Astrocyte (in vitro differentiated cells and primary cell): ENCODE measurements at regions not wholly inside any gene's neighbourhood (a gene's known extent, or its start where the extent isn't known, plus 50 kb on each side); places are given as distances from the start of the nearest gene placed in this dataset.

ENCODE experiments used
- DNase-seq: peaks from one replicate; pipeline ENCODE4 v3.0.0-alpha.2; 2010; ENCODE audit warnings: low read depth
- FAIRE-seq: peaks from 2 replicates; lab custom pipeline; 2011; peaks lifted over from hg19 to GRCh38; lab: Jason Lieb, UNC
- H2AFZ ChIP-seq: 2 replicates; pipeline ENCODE4 v1.6.0; 2012; ENCODE audit warnings: low read depth, low read length, inconsistent platforms
- H3K27ac ChIP-seq: 2 replicates; pipeline ENCODE4 v1.5.1; 2011; ENCODE audit warnings: low read depth, low read length, inconsistent platforms
- H3K27me3 ChIP-seq: 2 replicates; pipeline ENCODE4 v1.6.0; 2011; ENCODE audit warnings: low read length, inconsistent platforms; ENCODE audit not compliant: insufficient read depth
- H3K36me3 ChIP-seq: 2 replicates; pipeline ENCODE4 v1.5.1; 2011; ENCODE audit warnings: low read length, inconsistent platforms; ENCODE audit not compliant: insufficient read depth
- H3K4me1 ChIP-seq: 2 replicates; pipeline ENCODE4 v1.5.1; 2011; ENCODE audit warnings: low read length, inconsistent platforms; ENCODE audit not compliant: insufficient read depth
- H3K4me2 ChIP-seq: 2 replicates; pipeline ENCODE4 v1.6.0; 2012; ENCODE audit warnings: low read length, inconsistent platforms
- H3K4me3 ChIP-seq: 2 replicates; pipeline ENCODE4 v1.5.1; 2011; ENCODE audit warnings: low read depth, mild to moderate bottlenecking, low read length, inconsistent platforms; ENCODE audit not compliant: insufficient read depth
- H3K79me2 ChIP-seq: 2 replicates; pipeline ENCODE4 v1.6.0; 2012; ENCODE audit warnings: mild to moderate bottlenecking, low read length, inconsistent platforms; ENCODE audit not compliant: insufficient read depth
- H3K9ac ChIP-seq: 2 replicates; pipeline ENCODE4 v1.6.0; 2012; ENCODE audit warnings: mild to moderate bottlenecking, low read length, inconsistent platforms
- H3K9me3 ChIP-seq: 2 replicates; pipeline ENCODE4 v1.5.1; 2012; ENCODE audit warnings: low read depth, mild to moderate bottlenecking, low read length, inconsistent platforms; ENCODE audit not compliant: insufficient read depth
- H4K20me1 ChIP-seq: 2 replicates; pipeline ENCODE4 v1.6.0; 2012; ENCODE audit warnings: low read length, inconsistent platforms; ENCODE audit not compliant: insufficient read depth
- H3K27ac Mint-ChIP-seq: one replicate; pipeline ENCODE4 v1.8.0; 2021; ENCODE audit warnings: mild to moderate bottlenecking, mixed read lengths; ENCODE audit not compliant: unreplicated experiment
- H3K27me3 Mint-ChIP-seq: one replicate; pipeline ENCODE4 v1.8.0; 2021; ENCODE audit warnings: low read depth, mixed read lengths; ENCODE audit not compliant: unreplicated experiment
- H3K36me3 Mint-ChIP-seq: one replicate; pipeline ENCODE4 v1.8.0; 2021; ENCODE audit warnings: low read depth, mixed read lengths; ENCODE audit not compliant: unreplicated experiment
- H3K4me1 Mint-ChIP-seq: one replicate; pipeline ENCODE4 v1.8.0; 2021; ENCODE audit warnings: low read depth, mixed read lengths; ENCODE audit not compliant: unreplicated experiment
- H3K4me3 Mint-ChIP-seq: one replicate; pipeline ENCODE4 v1.8.0; 2021; ENCODE audit warnings: mild to moderate bottlenecking, moderate library complexity, mixed read lengths; ENCODE audit not compliant: unreplicated experiment
- H3K9me3 Mint-ChIP-seq: one replicate; pipeline ENCODE4 v1.8.0; 2021; ENCODE audit warnings: mild to moderate bottlenecking, mixed read lengths; ENCODE audit not compliant: unreplicated experiment
- CTCF ChIP-seq: IDR thresholded peaks from 2 replicates; pipeline ENCODE4 v1.5.1; 2011; ENCODE audit warnings: low read depth, mild to moderate bottlenecking, inconsistent platforms, low read length, moderate library complexity; ENCODE audit not compliant: insufficient read depth
- EZH2 ChIP-seq: IDR thresholded peaks from 2 replicates; pipeline ENCODE4 v1.6.1; 2012; ENCODE audit warnings: mild to moderate bottlenecking, low read length, inconsistent platforms; ENCODE audit not compliant: insufficient read depth

- H3K27ac Mint-ChIP-seq: no peak overlapping the region
- Histone ChIP-seq H3K9me3 (peaks cover 5% of the 10 kb centered on the region), H2AFZ (no peak overlapping the region), H3K36me3 (no peaks in the 10 kb centered on the region), H3K4me1 (no peaks in the 10 kb centered on the region), H3K79me2 (no peaks in the 10 kb centered on the region), H4K20me1 (no peaks in the 10 kb centered on the region), H3K4me3 (no peak overlapping the region), H3K27me3 (no peaks in the 10 kb centered on the region), H3K9ac (no peak overlapping the region), H3K27ac (no peak overlapping the region), H3K4me2 (no peak overlapping the region)
- TF ChIP-seq CTCF (no peak), EZH2 (no peak)
- no peak overlapping the region for H3K4me3 Mint-ChIP-seq
- H3K36me3 Mint-ChIP-seq: no peaks in the 10 kb centered on the region
- peaks cover 7% of the 10 kb centered on the region for H3K4me1 Mint-ChIP-seq
- no peaks in the 10 kb centered on the region for H3K9me3 Mint-ChIP-seq
- DNase-seq (no peak), FAIRE-seq (no peak)
- peaks cover 28% of the 10 kb centered on the region for H3K27me3 Mint-ChIP-seq
Observed at GRCh38 chr20:59385480-59385879, 85.1 kb downstream of the EDN3 start.

- H3K4me1 Mint-ChIP-seq: peaks cover 7% of the 10 kb centered on the region
- no peak for FAIRE-seq
- DNase-seq: no peak
- H3K27me3 ChIP-seq: no peaks in the 10 kb centered on the region
- no peak overlapping the region for H3K27ac Mint-ChIP-seq
- no peak overlapping the region for H2AFZ ChIP-seq
- no peaks in the 10 kb centered on the region for H3K36me3 Mint-ChIP-seq
- H3K27ac ChIP-seq: no peak overlapping the region
- peaks cover 4% of the 10 kb centered on the region for H3K9me3 Mint-ChIP-seq
- no peaks in the 10 kb centered on the region for H4K20me1 ChIP-seq
- peaks cover 36% of the 10 kb centered on the region for H3K27me3 Mint-ChIP-seq
- H3K4me3 Mint-ChIP-seq: no peak overlapping the region
- no peaks in the 10 kb centered on the region for H3K4me1 ChIP-seq
- no peak overlapping the region for H3K4me2 ChIP-seq
- H3K79me2 ChIP-seq: no peaks in the 10 kb centered on the region
- no peak for TF ChIP-seq CTCF
- H3K36me3 ChIP-seq: no peaks in the 10 kb centered on the region
- H3K4me3 ChIP-seq: no peak overlapping the region
- H3K9me3 ChIP-seq: peaks cover 5% of the 10 kb centered on the region
- no peak overlapping the region for H3K9ac ChIP-seq
Observed at GRCh38 chr20:59386809-59387208, 86.4 kb downstream of the EDN3 start.

- Mint-ChIP-seq H3K4me3 (no peak overlapping the region), H3K9me3 (peaks cover 5% of the 10 kb centered on the region), H3K27me3 (peaks cover 32% of the 10 kb centered on the region), H3K4me1 (peaks cover 7% of the 10 kb centered on the region), H3K27ac (no peak overlapping the region), H3K36me3 (no peaks in the 10 kb centered on the region)
- H3K27me3 ChIP-seq: no peaks in the 10 kb centered on the region
- FAIRE-seq (no peak), DNase-seq (no peak)
- H3K9me3 ChIP-seq: peaks cover 5% of the 10 kb centered on the region
- H4K20me1 ChIP-seq: no peaks in the 10 kb centered on the region
- H3K9ac ChIP-seq: no peak overlapping the region
- no peak overlapping the region for H3K27ac ChIP-seq
- no peak overlapping the region for H2AFZ ChIP-seq
- H3K4me3 ChIP-seq: no peak overlapping the region
- no peaks in the 10 kb centered on the region for H3K79me2 ChIP-seq
- no peak overlapping the region for H3K4me2 ChIP-seq
- TF ChIP-seq CTCF: no peak
- TF ChIP-seq EZH2: no peak
- no peaks in the 10 kb centered on the region for H3K36me3 ChIP-seq
- H3K4me1 ChIP-seq: no peaks in the 10 kb centered on the region
Observed at GRCh38 chr20:59387891-59388290, 87.5 kb downstream of the EDN3 start.
